SKM-1 (cell line): ENCODE measurements at regions not wholly inside any gene's neighbourhood (a gene's known extent, or its start where the extent isn't known, plus 50 kb on each side); places are given as distances from the start of the nearest gene placed in this dataset.

ENCODE experiments used
- DNase-seq: peaks from one replicate; lab custom pipeline; 2025; ENCODE audit not compliant: unreplicated experiment; lab: John Stamatoyannopoulos, UW

GRCh38 chr4:188197566-188197965, 58.3 kb downstream of the TRIML1 start:
- no peak for DNase-seq

GRCh38 chr4:188198982-188199792, 59.9 kb downstream of the TRIML1 start:
- DNase-seq: no peak

- no peak for DNase-seq
Observed at GRCh38 chr4:188201851-188202250, 62.6 kb downstream of the TRIML1 start.

- DNase-seq: no peak
Observed at GRCh38 chr4:188206783-188207182, 67.5 kb downstream of the TRIML1 start.

- DNase-seq: no peak
Observed at GRCh38 chr4:188214861-188215260, 75.6 kb downstream of the TRIML1 start.

- DNase-seq: no peak
Observed at GRCh38 chr4:188218392-188218791, 79.2 kb downstream of the TRIML1 start.

- DNase-seq: no peak
Observed at GRCh38 chr4:188220006-188220405, 80.8 kb downstream of the TRIML1 start.

- DNase-seq: no peak
Observed at GRCh38 chr4:188221090-188221489, 81.8 kb downstream of the TRIML1 start.

- DNase-seq: no peak
Observed at GRCh38 chr4:188228279-188228678, 89.0 kb downstream of the TRIML1 start.

GRCh38 chr4:188232428-188232827, 93.2 kb downstream of the TRIML1 start:
- no peak for DNase-seq

GRCh38 chr4:188242041-188242440, 102.8 kb downstream of the TRIML1 start:
- no peak for DNase-seq

GRCh38 chr4:188245651-188246050, 106.4 kb downstream of the TRIML1 start:
- no peak for DNase-seq

- DNase-seq: no peak
Observed at GRCh38 chr4:188246488-188246887, 107.2 kb downstream of the TRIML1 start.

GRCh38 chr4:188254211-188254610, 115.0 kb downstream of the TRIML1 start:
- DNase-seq: no peak

- no peak for DNase-seq
Observed at GRCh38 chr4:188262464-188262863, 123.2 kb downstream of the TRIML1 start.

- DNase-seq: no peak
Observed at GRCh38 chr4:188263321-188263720, 124.1 kb downstream of the TRIML1 start.

- no peak for DNase-seq
Observed at GRCh38 chr4:188266386-188266785, 127.1 kb downstream of the TRIML1 start.

- DNase-seq: no peak
Observed at GRCh38 chr4:188268131-188268908, 129.1 kb downstream of the TRIML1 start.

- no peak for DNase-seq
Observed at GRCh38 chr4:188270273-188271069, 131.2 kb downstream of the TRIML1 start.

- DNase-seq: no peak
Observed at GRCh38 chr4:188275686-188276085, 136.4 kb downstream of the TRIML1 start.

GRCh38 chr4:188279184-188279583, 139.9 kb downstream of the TRIML1 start:
- no peak for DNase-seq
